ENCODE measurements at regions not wholly inside any gene's neighbourhood (a gene's known extent, or its start where the extent isn't known, plus 50 kb on each side); places are given as distances from the start of the nearest gene placed in this dataset.

DNA sequence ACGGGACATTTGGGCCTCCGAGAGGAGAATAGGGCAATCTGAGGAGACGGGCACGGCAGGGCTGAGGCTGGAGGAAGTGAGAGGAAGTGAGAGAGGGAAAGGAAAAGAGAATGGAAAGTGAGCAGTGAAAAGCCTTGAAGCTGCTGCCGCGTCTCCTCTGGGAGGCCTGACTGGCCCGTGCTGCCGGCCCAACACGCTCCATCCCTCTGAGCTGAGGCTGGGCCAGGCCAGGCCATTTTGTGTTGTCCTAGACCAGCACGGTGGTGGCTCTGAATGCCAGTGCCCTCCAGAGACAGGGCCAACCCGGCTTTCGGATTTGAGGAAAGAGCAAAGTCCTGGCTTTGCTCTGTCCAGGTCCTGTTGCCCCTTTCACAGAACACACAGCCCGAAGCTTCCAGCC lies 361.1 kb upstream of the SHH start:
- TF ChIP-seq, protein P1, sequence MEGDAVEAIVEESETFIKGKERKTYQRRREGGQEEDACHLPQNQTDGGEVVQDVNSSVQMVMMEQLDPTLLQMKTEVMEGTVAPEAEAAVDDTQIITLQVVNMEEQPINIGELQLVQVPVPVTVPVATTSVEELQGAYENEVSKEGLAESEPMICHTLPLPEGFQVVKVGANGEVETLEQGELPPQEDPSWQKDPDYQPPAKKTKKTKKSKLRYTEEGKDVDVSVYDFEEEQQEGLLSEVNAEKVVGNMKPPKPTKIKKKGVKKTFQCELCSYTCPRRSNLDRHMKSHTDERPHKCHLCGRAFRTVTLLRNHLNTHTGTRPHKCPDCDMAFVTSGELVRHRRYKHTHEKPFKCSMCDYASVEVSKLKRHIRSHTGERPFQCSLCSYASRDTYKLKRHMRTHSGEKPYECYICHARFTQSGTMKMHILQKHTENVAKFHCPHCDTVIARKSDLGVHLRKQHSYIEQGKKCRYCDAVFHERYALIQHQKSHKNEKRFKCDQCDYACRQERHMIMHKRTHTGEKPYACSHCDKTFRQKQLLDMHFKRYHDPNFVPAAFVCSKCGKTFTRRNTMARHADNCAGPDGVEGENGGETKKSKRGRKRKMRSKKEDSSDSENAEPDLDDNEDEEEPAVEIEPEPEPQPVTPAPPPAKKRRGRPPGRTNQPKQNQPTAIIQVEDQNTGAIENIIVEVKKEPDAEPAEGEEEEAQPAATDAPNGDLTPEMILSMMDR (IDR thresholded peaks at IDR 0.05; ENCODE audit: insufficient read depth, low read length): no peak
- no peak for TF ChIP-seq POLR2AphosphoS5 (IDR thresholded peaks at IDR 0.05; ENCODE audit: low read depth)
